NCI-H2171 treated with DMSO at 0.1 percent for 48 hours (cell line): ENCODE measurements at regions not wholly inside any gene's neighbourhood (a gene's known extent, or its start where the extent isn't known, plus 50 kb on each side); places are given as distances from the start of the nearest gene placed in this dataset.
"Not testable (repeated sequence)": the region's sequence is repeated elsewhere in the genome, so short reads cannot be mapped to it uniquely, and the experiment has no call there.

Experiments used
- DNase-seq: peaks from one replicate; lab custom pipeline; 2025; lab: John Stamatoyannopoulos, UW

DNA sequence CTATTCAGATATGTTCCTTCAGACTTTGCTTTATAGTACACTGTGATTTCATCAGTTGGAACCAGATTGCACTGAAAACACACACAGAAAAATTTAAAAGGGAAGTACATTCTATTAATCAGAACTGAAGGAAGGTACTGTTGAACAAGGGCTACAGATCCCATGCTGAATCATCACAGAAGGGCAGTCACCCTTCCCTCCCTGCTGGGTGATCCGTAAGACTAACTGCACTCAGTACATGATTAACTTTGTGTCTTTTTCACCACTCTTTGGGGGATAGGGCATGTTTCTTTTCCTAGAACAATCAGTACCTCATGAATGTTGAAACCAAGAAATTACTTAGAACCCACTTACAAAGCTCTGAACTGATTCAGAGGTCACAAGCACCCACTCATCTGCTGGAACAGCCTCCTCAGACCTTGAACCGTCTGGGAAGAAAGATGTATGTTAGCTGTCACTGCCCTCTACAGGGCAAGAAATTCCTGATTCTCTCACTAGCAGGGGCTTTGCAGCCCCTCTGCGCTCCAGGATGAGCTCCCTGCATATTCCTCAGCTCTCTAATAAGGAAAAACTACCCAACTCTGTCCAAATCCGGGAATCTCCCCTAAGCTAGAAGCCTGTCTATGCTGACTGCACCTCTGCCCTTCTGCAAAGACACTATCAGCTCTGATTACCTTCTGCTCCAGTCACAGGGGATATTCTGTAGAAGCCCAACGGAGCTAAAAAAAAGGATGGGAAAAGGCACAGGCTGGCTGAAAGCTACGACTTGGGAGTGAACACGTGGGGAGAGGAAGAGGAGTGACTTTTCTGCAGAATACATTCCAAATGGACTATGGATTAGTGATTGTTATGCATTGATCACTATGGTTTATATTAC, 51.0 kb downstream of the IARS1 start:
- DNase-seq, result no peak

GRCh38 chr9:92236915-92237314, 56.6 kb downstream of the IARS1 start:
- DNase-seq, result no peak

DNA sequence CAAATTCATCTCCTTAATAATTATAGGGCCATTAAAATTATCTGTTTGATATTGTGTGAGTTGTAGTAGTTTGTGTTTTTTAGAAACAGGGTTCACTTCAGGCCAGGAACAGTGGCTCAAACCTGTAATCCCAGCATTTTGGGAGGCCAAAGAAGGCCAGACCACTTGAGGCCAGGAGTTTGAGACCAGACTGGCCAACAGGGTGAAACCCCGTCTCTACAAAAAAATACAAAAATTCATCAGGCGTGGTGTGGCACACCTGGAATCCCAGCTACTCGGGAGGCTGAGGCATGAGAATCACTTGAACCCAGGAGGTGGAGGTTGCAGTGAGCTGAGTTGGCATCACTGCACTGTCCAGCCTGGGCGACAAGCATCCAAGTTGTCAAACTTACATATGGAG, 57.0 kb downstream of the IARS1 start:
- no peak for DNase-seq

DNA sequence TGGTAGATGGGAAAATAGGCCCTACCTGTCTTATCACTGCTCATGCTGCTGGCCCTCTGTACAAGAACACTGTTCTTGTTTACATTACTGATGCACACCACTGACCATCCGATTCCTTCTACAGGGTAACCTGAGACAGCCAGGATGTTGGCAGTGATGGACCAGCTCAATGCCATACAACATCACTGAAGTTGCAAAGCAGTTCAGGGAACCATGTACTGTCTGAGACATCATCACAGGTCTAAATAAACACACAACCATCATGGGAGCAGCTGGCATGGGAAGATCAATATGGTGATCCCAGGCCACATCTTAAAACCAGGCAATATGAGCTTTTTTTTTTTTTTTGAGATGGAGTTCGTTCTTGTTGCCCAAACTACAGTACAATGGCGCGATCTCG, 59.0 kb downstream of the IARS1 start:
- no peak for DNase-seq

DNA sequence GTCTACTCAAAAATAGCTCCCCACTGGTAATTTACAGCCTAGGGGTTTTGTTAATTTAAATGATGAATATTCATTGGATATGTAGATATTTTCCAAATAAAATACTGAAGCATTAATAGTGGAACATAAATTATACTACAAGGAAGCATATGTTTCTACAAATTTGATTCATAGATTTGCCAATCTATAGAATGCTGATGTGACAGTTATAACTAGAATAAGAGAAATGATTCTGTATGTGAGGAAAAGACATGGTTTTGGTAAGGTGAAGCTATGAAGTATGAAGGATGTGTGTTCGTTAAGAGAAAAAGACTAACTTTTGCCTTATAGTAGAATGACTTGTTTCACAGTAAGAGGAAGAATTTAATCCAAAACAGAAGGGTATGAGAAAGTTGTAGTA, 61.3 kb downstream of the IARS1 start:
- DNase-seq, result no peak

GRCh38 chr9:92228628-92229027, 64.9 kb downstream of the IARS1 start:
- no peak for DNase-seq

DNA sequence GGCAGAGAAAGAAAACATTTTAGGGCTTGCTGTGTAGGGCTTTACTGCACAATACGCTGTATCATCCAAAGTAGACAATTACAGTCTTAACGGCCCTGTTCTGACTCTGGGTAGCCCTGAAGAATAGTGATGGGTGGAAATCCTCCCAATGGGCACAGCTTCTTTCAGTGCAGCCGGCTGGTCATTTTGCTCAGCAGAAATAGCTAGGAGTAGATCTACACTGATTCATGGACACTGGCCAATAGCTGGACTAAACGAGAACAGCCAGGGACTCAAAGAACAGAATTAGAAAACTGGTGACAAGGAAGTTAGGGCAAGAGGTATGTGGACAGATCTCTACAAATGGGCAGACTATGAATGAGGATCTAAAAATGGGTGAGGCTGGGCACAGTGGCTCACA, 69.3 kb downstream of the IARS1 start:
- DNase-seq, result no peak

DNA sequence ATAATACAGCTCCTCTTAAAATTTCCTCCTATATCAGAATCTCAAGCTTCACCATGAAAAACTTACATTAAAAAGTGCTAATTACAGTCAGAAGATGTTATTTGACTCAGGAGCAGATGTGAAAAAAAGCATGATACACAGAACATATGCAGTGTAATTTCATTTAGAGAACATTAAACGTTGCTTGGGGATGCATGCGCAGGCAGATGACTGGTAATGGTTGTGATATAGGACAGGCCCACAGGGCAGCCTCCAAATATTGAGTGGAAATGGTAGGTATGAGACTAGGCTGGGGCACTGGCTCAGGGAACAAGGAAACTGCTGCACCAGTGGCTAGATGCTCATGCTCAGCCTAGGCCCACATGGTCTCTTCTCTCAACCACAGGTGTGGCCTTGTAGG, 69.7 kb downstream of the IARS1 start:
- DNase-seq, result no peak

GRCh38 chr9:92208693-92209524, 84.6 kb downstream of the IARS1 start:
- DNase-seq, result no peak

DNA sequence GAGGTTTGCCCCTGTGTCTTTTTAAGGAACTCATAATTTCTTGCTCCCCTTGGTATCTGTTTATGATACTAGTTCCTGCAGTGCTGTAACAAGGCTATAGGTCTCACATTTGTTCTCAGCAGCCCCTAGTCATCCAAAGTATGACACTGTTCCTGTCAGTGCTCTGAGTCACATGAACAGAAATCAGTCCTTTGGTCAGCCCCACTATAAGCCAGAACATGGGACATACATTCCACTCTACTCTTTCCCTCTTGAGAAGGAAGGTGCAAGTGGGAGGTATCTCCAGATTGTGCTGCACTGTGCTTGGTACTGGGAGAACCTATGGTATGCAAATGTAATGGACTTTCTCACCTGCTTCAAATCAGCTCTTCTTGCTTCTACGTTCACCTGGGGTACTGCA, 87.0 kb downstream of the IARS1 start:
- DNase-seq, result no peak

GRCh38 chr9:92203887-92204286, 88.7 kb upstream of the SPTLC1 start:
- DNase-seq, result not testable (repeated sequence)

DNA sequence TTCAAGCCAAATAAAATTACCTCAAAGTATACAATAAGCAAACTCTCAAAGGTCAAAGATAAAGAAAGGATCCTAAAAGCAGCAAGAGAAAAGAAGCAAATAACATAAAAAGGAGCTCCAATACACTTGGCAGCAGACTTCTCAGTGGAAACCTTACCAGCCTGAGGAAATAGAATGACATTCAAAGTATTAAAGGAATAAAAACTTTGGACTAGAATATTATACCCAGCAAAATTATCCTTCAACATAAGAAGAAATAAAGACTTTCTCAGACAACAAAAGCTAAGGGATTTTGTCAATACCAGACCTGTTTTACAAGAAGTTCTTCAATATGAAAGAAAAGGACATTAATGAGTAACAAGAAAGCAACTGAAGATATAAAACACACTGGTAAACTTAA, 83.0 kb upstream of the SPTLC1 start:
- not testable (repeated sequence) for DNase-seq

DNA sequence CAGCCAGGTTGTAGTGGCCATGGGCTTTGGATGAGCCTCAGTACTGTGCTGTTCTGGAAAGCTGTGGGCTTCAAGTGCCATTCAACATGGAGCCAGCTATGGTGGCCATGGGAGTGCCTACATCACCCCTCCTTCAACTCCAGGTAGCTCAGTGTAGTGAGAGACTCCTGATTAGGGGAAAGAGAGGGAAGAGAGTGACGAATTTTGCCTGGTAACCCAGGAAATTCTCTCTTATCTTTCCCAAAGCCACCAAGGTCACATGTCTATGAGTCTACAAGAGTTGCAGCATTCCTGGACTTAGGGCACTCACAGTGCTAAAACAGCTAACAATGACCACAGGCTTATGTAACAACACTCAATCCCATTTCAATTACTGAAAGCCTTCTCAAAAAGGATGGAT, 81.7 kb upstream of the SPTLC1 start:
- DNase-seq, result no peak

GRCh38 chr9:92196400-92196799, 81.2 kb upstream of the SPTLC1 start:
- no peak for DNase-seq

GRCh38 chr9:92191801-92192200, 76.6 kb upstream of the SPTLC1 start:
- no peak for DNase-seq

GRCh38 chr9:92190536-92190790, 75.2 kb upstream of the SPTLC1 start:
- no peak for DNase-seq

GRCh38 chr9:92189782-92190535, 74.7 kb upstream of the SPTLC1 start:
- no peak for DNase-seq

- no peak for DNase-seq
Observed at GRCh38 chr9:92188969-92189781, 74.0 kb upstream of the SPTLC1 start.

DNA sequence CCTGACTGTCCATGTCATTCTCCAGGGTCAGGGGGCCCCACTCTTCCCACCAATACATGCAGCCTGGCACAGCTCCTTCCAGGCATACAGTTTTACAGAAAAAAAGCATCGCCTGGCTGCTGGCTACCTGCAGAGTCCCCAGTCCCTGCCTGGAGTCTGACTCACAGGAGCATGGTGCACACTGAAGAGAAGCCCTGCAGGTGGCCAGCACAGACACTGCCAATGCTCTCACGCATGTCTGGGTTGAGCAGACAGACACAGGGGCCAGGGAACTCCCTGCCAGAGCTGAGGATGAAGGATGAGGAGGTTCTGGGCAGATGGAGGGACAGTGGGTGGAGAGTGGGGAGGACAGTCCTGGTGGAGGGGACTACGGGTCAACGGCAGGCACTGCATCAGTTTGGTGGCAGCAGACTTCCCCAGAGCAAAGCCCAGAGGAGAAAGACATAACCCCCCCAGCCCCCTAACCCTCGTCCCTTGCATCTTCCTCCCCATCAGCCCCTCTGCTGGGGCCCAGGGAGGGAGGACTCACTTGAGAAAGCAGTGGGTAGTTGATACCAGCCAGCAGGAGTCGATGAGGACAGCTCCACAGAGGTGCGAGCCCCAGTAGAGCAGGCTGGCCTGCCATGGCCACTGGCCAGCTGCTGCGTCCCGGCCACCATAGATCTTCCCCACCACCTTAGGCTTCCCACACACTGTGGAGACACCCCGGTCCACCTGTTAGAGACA, 72.9 kb upstream of the SPTLC1 start:
- no peak for DNase-seq

- DNase-seq, result no peak
Observed at GRCh38 chr9:92187390-92187789, 72.2 kb upstream of the SPTLC1 start.

- DNase-seq, result no peak
Observed at GRCh38 chr9:92186631-92187030, 71.4 kb upstream of the SPTLC1 start.
